AG09319 (cell line): ENCODE measurements at regions not wholly inside any gene's neighbourhood (a gene's known extent, or its start where the extent isn't known, plus 50 kb on each side); places are given as distances from the start of the nearest gene placed in this dataset.
"Not testable (repeated sequence)": the region's sequence is repeated elsewhere in the genome, so short reads cannot be mapped to it uniquely, and the experiment has no call there.

ENCODE experiments used
- DNase-seq: peaks from one replicate; pipeline ENCODE4 v3.0.0-alpha.2; 2010; ENCODE audit warnings: low read depth; ENCODE audit errors: extremely low read depth
- TF ChIP-seq, protein P1 (sequence below): IDR thresholded peaks from 2 replicates; pipeline ENCODE4 v1.5.1; 2011; ENCODE audit warnings: low read depth, mild to moderate bottlenecking, inconsistent platforms, low read length, moderate library complexity

GRCh38 chr6:22129751-22130150 lies 167.1 kb downstream of the PRL start:
- TF ChIP-seq, protein P1, sequence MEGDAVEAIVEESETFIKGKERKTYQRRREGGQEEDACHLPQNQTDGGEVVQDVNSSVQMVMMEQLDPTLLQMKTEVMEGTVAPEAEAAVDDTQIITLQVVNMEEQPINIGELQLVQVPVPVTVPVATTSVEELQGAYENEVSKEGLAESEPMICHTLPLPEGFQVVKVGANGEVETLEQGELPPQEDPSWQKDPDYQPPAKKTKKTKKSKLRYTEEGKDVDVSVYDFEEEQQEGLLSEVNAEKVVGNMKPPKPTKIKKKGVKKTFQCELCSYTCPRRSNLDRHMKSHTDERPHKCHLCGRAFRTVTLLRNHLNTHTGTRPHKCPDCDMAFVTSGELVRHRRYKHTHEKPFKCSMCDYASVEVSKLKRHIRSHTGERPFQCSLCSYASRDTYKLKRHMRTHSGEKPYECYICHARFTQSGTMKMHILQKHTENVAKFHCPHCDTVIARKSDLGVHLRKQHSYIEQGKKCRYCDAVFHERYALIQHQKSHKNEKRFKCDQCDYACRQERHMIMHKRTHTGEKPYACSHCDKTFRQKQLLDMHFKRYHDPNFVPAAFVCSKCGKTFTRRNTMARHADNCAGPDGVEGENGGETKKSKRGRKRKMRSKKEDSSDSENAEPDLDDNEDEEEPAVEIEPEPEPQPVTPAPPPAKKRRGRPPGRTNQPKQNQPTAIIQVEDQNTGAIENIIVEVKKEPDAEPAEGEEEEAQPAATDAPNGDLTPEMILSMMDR: no peak
- no peak for DNase-seq

DNA sequence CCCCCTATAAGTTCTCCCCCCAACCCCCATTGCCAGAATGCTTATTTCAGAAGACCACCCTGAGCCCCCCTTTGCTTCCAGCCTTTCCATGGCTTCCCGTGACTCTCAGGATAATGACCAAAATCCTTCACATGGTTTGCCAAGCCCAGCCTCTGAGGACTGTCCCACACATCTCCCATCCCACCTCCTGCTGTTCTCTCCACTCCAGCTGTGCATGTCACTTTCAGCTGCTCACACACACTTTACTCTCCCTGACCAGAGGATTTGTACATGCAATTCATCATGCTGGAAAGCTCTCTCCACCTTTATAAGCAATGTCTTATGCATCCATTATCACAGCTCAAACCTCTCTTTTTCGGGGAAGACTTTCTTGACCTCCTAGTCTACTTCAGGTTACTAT lies 164.2 kb downstream of the PRL start:
- TF ChIP-seq, protein P1: no peak
- DNase-seq: no peak

DNA sequence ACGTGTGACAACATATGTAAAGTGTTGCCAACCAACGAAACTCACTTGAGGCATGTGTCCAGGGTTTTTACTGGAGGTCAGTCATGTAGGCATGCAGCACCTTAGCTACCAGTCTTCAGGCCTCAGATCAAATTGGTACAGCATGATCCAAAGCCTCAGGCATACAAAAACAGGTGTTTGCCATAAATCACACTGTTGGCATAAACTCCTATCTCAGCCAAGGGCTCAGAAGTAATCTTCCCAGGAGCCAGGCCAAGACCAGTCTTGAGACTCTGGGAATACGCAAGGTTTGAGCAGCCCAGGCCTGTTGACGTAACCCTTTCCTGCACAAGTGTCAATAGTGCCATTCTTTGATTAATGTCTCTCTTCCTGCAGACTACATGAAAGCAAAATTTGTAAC lies 163.5 kb downstream of the PRL start:
- no peak for DNase-seq
- TF ChIP-seq, protein P1: no peak

GRCh38 chr6:22134308-22134707 lies 162.5 kb downstream of the PRL start:
- no peak for DNase-seq
- TF ChIP-seq, protein P1: no peak

GRCh38 chr6:22135395-22135794 lies 161.4 kb downstream of the PRL start:
- TF ChIP-seq, protein P1: no peak

GRCh38 chr6:22140736-22141135 lies 156.1 kb downstream of the PRL start:
- DNase-seq: not testable (repeated sequence)

More at GRCh38 chr6:22135395-22135794, 161.4 kb downstream of the PRL start:
- DNase-seq: no peak

GRCh38 chr6:22141241-22141745 lies 155.5 kb downstream of the PRL start:
- no peak for DNase-seq
- TF ChIP-seq, protein P1: no peak

DNA sequence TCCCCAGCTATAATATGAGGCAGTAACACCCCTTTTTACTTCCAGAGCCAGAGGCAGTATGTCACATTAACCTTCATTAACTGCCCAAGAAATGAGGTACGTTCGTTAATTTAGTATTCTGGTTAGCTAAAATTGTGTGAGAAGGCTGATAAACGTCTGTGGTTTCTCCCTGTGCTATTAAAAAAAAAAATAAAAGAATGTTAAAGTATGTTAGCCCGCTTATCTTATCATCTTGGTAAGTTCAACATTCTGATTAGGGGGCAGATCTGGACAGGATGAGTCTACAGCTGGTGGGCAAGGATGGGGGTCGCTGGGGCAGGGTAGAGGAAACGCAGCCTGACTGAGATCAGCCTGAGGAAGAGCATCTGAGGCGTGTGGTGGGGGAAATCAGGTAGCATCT lies 154.0 kb downstream of the PRL start:
- TF ChIP-seq, protein P1: no peak
- DNase-seq: no peak
